ENCODE measurements at regions not wholly inside any gene's neighbourhood (a gene's known extent, or its start where the extent isn't known, plus 50 kb on each side); places are given as distances from the start of the nearest gene placed in this dataset.

- intact Hi-C loops (cut with DNase I): no loop called here
- Histone ChIP-seq H3K4me1 (ENCODE audit: insufficient read depth) (no peaks in the 10 kb centered on the region), H3K27me3 (no peaks in the 10 kb centered on the region), H3K27ac (no peak overlapping the region), H3K4me3 (no peak overlapping the region), H3K9me3 (no peaks in the 10 kb centered on the region), H3K36me3 (no peaks in the 10 kb centered on the region)
- WGBS, 3 donors: 86 to 90% (median 88%) methylated on average over 7 of the region's 7 CpGs
- TF ChIP-seq EP300 (IDR thresholded peaks at IDR 0.05): no peak
- TF ChIP-seq, protein P1, sequence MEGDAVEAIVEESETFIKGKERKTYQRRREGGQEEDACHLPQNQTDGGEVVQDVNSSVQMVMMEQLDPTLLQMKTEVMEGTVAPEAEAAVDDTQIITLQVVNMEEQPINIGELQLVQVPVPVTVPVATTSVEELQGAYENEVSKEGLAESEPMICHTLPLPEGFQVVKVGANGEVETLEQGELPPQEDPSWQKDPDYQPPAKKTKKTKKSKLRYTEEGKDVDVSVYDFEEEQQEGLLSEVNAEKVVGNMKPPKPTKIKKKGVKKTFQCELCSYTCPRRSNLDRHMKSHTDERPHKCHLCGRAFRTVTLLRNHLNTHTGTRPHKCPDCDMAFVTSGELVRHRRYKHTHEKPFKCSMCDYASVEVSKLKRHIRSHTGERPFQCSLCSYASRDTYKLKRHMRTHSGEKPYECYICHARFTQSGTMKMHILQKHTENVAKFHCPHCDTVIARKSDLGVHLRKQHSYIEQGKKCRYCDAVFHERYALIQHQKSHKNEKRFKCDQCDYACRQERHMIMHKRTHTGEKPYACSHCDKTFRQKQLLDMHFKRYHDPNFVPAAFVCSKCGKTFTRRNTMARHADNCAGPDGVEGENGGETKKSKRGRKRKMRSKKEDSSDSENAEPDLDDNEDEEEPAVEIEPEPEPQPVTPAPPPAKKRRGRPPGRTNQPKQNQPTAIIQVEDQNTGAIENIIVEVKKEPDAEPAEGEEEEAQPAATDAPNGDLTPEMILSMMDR (IDR thresholded peaks at IDR 0.05): no peak
- no peak for TF ChIP-seq POLR2A (IDR thresholded peaks at IDR 0.05)
- DNase-seq: no peak
Measured at GRCh38 chr13:71977028-71977427, 110.0 kb upstream of the DACH1 start.

DNA sequence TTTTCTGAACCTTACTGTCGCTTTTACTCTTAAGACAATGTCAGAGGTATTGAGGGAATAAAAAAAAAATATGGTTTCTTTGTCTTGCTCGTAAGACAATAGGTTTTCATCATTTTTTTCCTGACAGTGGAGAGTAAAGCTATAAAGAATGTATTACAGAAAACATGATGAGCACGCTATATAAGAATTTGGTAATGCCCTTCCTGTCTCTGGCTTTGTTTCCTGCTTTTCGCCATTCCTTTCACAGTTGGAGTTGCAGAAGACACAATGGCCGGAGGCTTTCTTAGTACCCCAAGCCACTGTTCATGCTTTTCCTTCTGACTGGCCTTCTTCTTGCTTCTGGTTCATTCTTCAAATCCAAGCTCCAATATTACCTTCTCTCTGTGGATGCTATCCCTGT lies 101.0 kb upstream of the DACH1 start:
- DNase-seq: no peak

GRCh38 chr13:71964491-71965100 lies 97.6 kb upstream of the DACH1 start:
- 57 to 64% (median 64%) methylated on average over 8 of the region's 8 CpGs for WGBS, 3 donors
- Histone ChIP-seq H3K4me3 (no peak overlapping the region), H3K9me3 (no peaks in the 10 kb centered on the region), H3K27me3 (no peaks in the 10 kb centered on the region), H3K4me1 (ENCODE audit: insufficient read depth) (no peaks in the 10 kb centered on the region), H3K27ac (no peak overlapping the region), H3K36me3 (no peaks in the 10 kb centered on the region)
- DNase-seq: no peak
- intact Hi-C loops (cut with DNase I): no loop called here
- TF ChIP-seq POLR2A (IDR thresholded peaks at IDR 0.05): no peak
- TF ChIP-seq, protein P1 (IDR thresholded peaks at IDR 0.05): no peak
- TF ChIP-seq EP300 (IDR thresholded peaks at IDR 0.05): no peak

More for the DNA sequence above, 101.0 kb upstream of the DACH1 start:
- Histone ChIP-seq H3K27ac (no peak overlapping the region), H3K27me3 (no peaks in the 10 kb centered on the region), H3K4me3 (no peak overlapping the region), H3K4me1 (ENCODE audit: insufficient read depth) (no peaks in the 10 kb centered on the region), H3K36me3 (no peaks in the 10 kb centered on the region), H3K9me3 (no peaks in the 10 kb centered on the region)
- WGBS, 3 donors: 85 to 89% (median 86%) methylated on average over 5 of the region's 5 CpGs
- TF ChIP-seq, protein P1 (IDR thresholded peaks at IDR 0.05): no peak
- no peak for TF ChIP-seq EP300 (IDR thresholded peaks at IDR 0.05)
- no peak for TF ChIP-seq POLR2A (IDR thresholded peaks at IDR 0.05)
- intact Hi-C loops (cut with DNase I): no loop called here

- H3K9me3 ChIP-seq: no peaks in the 10 kb centered on the region
- H3K27me3 ChIP-seq: no peaks in the 10 kb centered on the region
- H3K4me1 ChIP-seq (ENCODE audit: insufficient read depth): no peaks in the 10 kb centered on the region
- H3K36me3 ChIP-seq: no peaks in the 10 kb centered on the region
- intact Hi-C loops (cut with DNase I): no loop called here
- TF ChIP-seq, protein P1 (IDR thresholded peaks at IDR 0.05): no peak
- TF ChIP-seq POLR2A (IDR thresholded peaks at IDR 0.05): no peak
- TF ChIP-seq EP300 (IDR thresholded peaks at IDR 0.05): no peak
- DNase-seq: no peak
- no peak overlapping the region for H3K4me3 ChIP-seq
- no peak overlapping the region for H3K27ac ChIP-seq
- WGBS, 3 donors: 87 to 93% (median 92%) methylated on average over 3 of the region's 3 CpGs
Measured at GRCh38 chr13:71962735-71963134, 95.7 kb upstream of the DACH1 start.

All from ovary (tissue), 7 donors.